NB4 (cell line): ENCODE measurements at regions not wholly inside any gene's neighbourhood (a gene's known extent, or its start where the extent isn't known, plus 50 kb on each side); places are given as distances from the start of the nearest gene placed in this dataset.

Source experiments
- MYC ChIP-seq: IDR thresholded peaks from 2 replicates; pipeline ENCODE4 v1.6.1; 2011; ENCODE audit warnings: low read depth, low read length
- POLR2A ChIP-seq: IDR thresholded peaks from 2 replicates; pipeline ENCODE4 v1.6.1; 2011; ENCODE audit warnings: mild to moderate bottlenecking; ENCODE audit not compliant: insufficient read length; ENCODE audit errors: extremely low read depth
- TF ChIP-seq, protein P1 (sequence below): IDR thresholded peaks from one replicate; pipeline ENCODE4 v1.5.1; 2012; ENCODE audit warnings: low read depth, low read length
- TF ChIP-seq, protein P2 (sequence below): IDR thresholded peaks from 2 replicates; pipeline ENCODE4 v1.6.1; 2011; ENCODE audit warnings: low read depth, low read length

DNA sequence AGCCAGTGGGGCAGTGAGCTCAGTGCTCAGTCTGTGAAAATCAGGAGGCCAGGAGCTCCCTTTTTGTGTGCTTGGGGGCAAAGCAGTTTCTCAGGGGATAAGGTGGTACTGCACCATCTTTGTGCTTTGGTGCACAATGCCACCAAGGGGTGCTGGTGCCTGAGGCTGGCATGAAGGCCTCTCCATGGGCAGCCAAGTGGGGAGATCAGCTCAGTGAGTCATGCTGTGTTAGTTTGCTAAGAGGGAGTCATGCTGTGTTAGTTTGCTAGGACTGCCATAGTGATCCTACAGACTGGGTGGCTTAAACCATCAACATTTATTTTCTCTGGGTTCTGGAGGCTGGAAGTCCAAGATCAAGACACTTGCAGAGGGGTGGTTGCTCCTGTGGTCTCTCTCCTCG, 428.1 kb downstream of the PRDM2 start:
- TF ChIP-seq, protein P1, sequence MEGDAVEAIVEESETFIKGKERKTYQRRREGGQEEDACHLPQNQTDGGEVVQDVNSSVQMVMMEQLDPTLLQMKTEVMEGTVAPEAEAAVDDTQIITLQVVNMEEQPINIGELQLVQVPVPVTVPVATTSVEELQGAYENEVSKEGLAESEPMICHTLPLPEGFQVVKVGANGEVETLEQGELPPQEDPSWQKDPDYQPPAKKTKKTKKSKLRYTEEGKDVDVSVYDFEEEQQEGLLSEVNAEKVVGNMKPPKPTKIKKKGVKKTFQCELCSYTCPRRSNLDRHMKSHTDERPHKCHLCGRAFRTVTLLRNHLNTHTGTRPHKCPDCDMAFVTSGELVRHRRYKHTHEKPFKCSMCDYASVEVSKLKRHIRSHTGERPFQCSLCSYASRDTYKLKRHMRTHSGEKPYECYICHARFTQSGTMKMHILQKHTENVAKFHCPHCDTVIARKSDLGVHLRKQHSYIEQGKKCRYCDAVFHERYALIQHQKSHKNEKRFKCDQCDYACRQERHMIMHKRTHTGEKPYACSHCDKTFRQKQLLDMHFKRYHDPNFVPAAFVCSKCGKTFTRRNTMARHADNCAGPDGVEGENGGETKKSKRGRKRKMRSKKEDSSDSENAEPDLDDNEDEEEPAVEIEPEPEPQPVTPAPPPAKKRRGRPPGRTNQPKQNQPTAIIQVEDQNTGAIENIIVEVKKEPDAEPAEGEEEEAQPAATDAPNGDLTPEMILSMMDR = no peak
- TF ChIP-seq POLR2A (no peak), MYC (no peak)
- TF ChIP-seq, protein P2, sequence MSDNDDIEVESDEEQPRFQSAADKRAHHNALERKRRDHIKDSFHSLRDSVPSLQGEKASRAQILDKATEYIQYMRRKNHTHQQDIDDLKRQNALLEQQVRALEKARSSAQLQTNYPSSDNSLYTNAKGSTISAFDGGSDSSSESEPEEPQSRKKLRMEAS = no peak
